K562 (cell line): ENCODE measurements at regions not wholly inside any gene's neighbourhood (a gene's known extent, or its start where the extent isn't known, plus 50 kb on each side); places are given as distances from the start of the nearest gene placed in this dataset.

Source experiments
- ATAC-seq: fragments of 200-7000 bp; cut with Tn5 transposase; 3 replicates; pipeline ENCODE4 v1.9.1; 2020; ENCODE audit warnings: moderate library complexity
- BruUV-seq: library from RNA; stranded (reverse); fragments of 400-500 nt; replicated peaks from 2 replicates; lab custom pipeline; 2021; lab: Mats Ljungman, UMichigan
- CTCF ChIA-PET: fragments of 300-600 bp; formaldehyde crosslinking; extraction: SDS; loops from one replicate; lab custom pipeline; 2021; ENCODE audit warnings: low intra/inter-chr PET ratio; lab: Yijun Ruan, JAX
- POLR2A ChIA-PET: fragments of 300-600, 350-650 bp; sonication (Branson Sonifier 250); formaldehyde crosslinking; extraction: SDS; loops from one replicate; lab custom pipeline; 2021; ENCODE audit warnings: antibody characterized with exemption, inconsistent platforms; lab: Yijun Ruan, JAX
- DNase-seq, 4 experiments: peaks; one replicate each; pipeline versions ENCODE4 v3.0.0 to v3.0.0-alpha.2; 2011 to 2018; ENCODE audit warnings: low spot score in 3 of 4, mixed read lengths in 3 of 4; ENCODE audit errors: extremely low read depth in 1 of 4
- FAIRE-seq: peaks from 2 replicates; lab custom pipeline; 2011; peaks lifted over from hg19 to GRCh38; lab: Jason Lieb, UNC
- H2AFZ ChIP-seq: 2 replicates; pipeline ENCODE4 v1.6.0; 2011; ENCODE audit warnings: low read depth, low read length, control low read depth, inconsistent platforms
- H3K27ac ChIP-seq: fragments of 200-600 bp; 3 replicates; pipeline ENCODE4 v1.8.0; 2011; ENCODE audit warnings: low read depth, mild to moderate bottlenecking, control low read depth, inconsistent platforms, low read length, moderate library complexity, mixed read lengths; ENCODE audit errors: extremely low read depth
- H3K27me3 ChIP-seq, 2 experiments: fragments of 300-600 bp in 1 of 2; 2 replicates in 1 of 2; 3 replicates in 1 of 2; pipeline versions ENCODE4 v1.6.0 to v1.8.0; 2011; ENCODE audit warnings: inconsistent platforms in 2 of 2, low read length in 2 of 2, mild to moderate bottlenecking in 1 of 2, mixed read lengths in 1 of 2, moderate library complexity in 1 of 2; ENCODE audit not compliant: control insufficient read depth in 2 of 2, insufficient read depth in 2 of 2
- H3K36me3 ChIP-seq: fragments of 300-600 bp; 3 replicates; pipeline ENCODE4 v1.8.0; 2011; ENCODE audit warnings: mild to moderate bottlenecking, low read length, inconsistent platforms; ENCODE audit not compliant: control insufficient read depth, insufficient read depth
- H3K4me1 ChIP-seq, 2 experiments: fragments of 200-600 bp in 1 of 2; replicated peaks in 1 of 2; 2 replicates in 1 of 2; 3 replicates in 1 of 2; pipeline versions ENCODE4 v1.5.1 to v1.8.0; 2011; ENCODE audit warnings: inconsistent platforms in 2 of 2, low read length in 2 of 2, mild to moderate bottlenecking in 1 of 2, mixed read lengths in 1 of 2, moderate library complexity in 1 of 2; ENCODE audit not compliant: control insufficient read depth in 2 of 2, insufficient read depth in 2 of 2
- H3K4me2 ChIP-seq: 2 replicates; pipeline ENCODE4 v1.6.1; 2011; ENCODE audit warnings: low read length, control low read depth, inconsistent platforms, mixed read lengths; ENCODE audit not compliant: insufficient read depth
- H3K4me3 ChIP-seq: fragments of 200-600 bp; sonication (generic), shearing (Covaris generic); 2 replicates; pipeline ENCODE4 v1.5.1; 2016; ENCODE audit warnings: control low read depth, inconsistent platforms
- H3K79me2 ChIP-seq: fragments of 200-600 bp; 3 replicates; pipeline ENCODE4 v1.8.0; 2011; ENCODE audit warnings: low read length, inconsistent platforms; ENCODE audit not compliant: control insufficient read depth, insufficient read depth
- H3K9ac ChIP-seq, 2 experiments: 2 replicates each; pipeline versions ENCODE4 v1.6.0 to v1.6.1; 2011; ENCODE audit warnings: low read depth in 2 of 2, low read length in 2 of 2, control low read depth in 1 of 2, inconsistent platforms in 1 of 2, mild to moderate bottlenecking in 1 of 2, mixed read lengths in 1 of 2; ENCODE audit not compliant: insufficient read depth in 1 of 2
- H3K9me1 ChIP-seq: one replicate; pipeline ENCODE4 v1.6.0; 2011; ENCODE audit warnings: inconsistent platforms, mild to moderate bottlenecking, low read length, moderate library complexity; ENCODE audit not compliant: control insufficient read depth, insufficient read depth
- H3K9me3 ChIP-seq: replicated peaks from 2 replicates; pipeline ENCODE4 v1.5.1; 2011; ENCODE audit warnings: low read depth, low read length, inconsistent platforms; ENCODE audit not compliant: control insufficient read depth, insufficient read depth
- H4K20me1 ChIP-seq: replicated peaks from 2 replicates; pipeline ENCODE4 v1.6.1; 2011; ENCODE audit warnings: low read length, inconsistent platforms, mixed read lengths; ENCODE audit not compliant: control insufficient read depth, insufficient read depth
- BCL6 ChIP-seq: fragments of 250-450 bp; sonication (Bioruptor Pico); IDR thresholded peaks from 2 replicates; pipeline ENCODE4 v1.4.0; 2020
- BRD4 ChIP-seq: fragments of 200-600 bp; sonication (generic); IDR thresholded peaks from 2 replicates; pipeline ENCODE4 v1.6.1; 2017; ENCODE audit warnings: inconsistent platforms
- BRF1 ChIP-seq: IDR thresholded peaks from 3 replicates; pipeline ENCODE4 v1.6.1; 2011; ENCODE audit warnings: borderline replicate concordance, mild to moderate bottlenecking; ENCODE audit not compliant: insufficient read length; ENCODE audit errors: extremely low read depth
- EP300 ChIP-seq: IDR thresholded peaks from 2 replicates; pipeline ENCODE4 v1.6.1; 2012; ENCODE audit warnings: low read length, improper control_type of control experiment
- HDAC1 ChIP-seq, 2 experiments: fragments of 450-650 bp; IDR thresholded peaks; 2 replicates each; pipeline ENCODE4 v1.6.1; 2016 to 2017; ENCODE audit warnings: inconsistent platforms in 1 of 2, mild to moderate bottlenecking in 1 of 2, moderate library complexity in 1 of 2
- PKNOX1 ChIP-seq: fragments of 450-650 bp; IDR thresholded peaks from 2 replicates; pipeline ENCODE4 v1.6.1; 2016
- SIN3B ChIP-seq: fragments of 450-650 bp; IDR thresholded peaks from 2 replicates; pipeline ENCODE4 v1.6.1; 2017; ENCODE audit warnings: low read depth, mild to moderate bottlenecking, moderate library complexity
- TEAD2 ChIP-seq: fragments of 450-650 bp; IDR thresholded peaks from 2 replicates; pipeline ENCODE4 v1.6.1; 2016; ENCODE audit warnings: missing genetic modification characterization, control low read depth, missing compliant biosample characterization
- ZFX ChIP-seq: sonication (generic); formaldehyde crosslinking; IDR thresholded peaks from 2 replicates; pipeline ENCODE4 v1.8.0; 2022; ENCODE audit warnings: mild to moderate bottlenecking, missing genetic modification reagents, moderate library complexity
- ZNF444 ChIP-seq: fragments of 250-450 bp; sonication (Bioruptor Pico); IDR thresholded peaks from 2 replicates; pipeline ENCODE4 v1.4.0; 2020; ENCODE audit warnings: mild to moderate bottlenecking, moderate library complexity
- ZNF699 ChIP-seq: fragments of 250-450 bp; sonication (Bioruptor Pico); IDR thresholded peaks from 2 replicates; pipeline ENCODE4 v1.8.0; 2021; ENCODE audit warnings: mild to moderate bottlenecking, moderate library complexity; ENCODE audit not compliant: insufficient replicate concordance
- ZSCAN32 ChIP-seq: fragments of 450-650 bp; formaldehyde crosslinking; IDR thresholded peaks from 2 replicates; pipeline ENCODE4 v1.4.0; 2020; ENCODE audit warnings: mild to moderate bottlenecking, moderate library complexity
- WGBS: fragments of 100-300 bp; shearing (Covaris generic); methylation state at CpG from one replicate; pipeline ENCODE4 v1.1.6; 2016; ENCODE audit warnings: low coverage, mixed read lengths; ENCODE audit not compliant: insufficient coverage; ENCODE audit errors: missing lambda C conversion rate; 5-methylcytosine and 5-hydroxymethylcytosine counted together
- in situ Hi-C: fragments of 300-500 bp; cut with MboI; formaldehyde crosslinking; loops from 4 replicates; pipeline ENCODE4 v1.15.0; 2018; ENCODE audit warnings: inconsistent platforms, mixed read lengths
- intact Hi-C: fragments of 100-400 bp; cut with micrococcal nuclease; formaldehyde crosslinking; loops from 2 replicates; pipeline ENCODE4 v1.14.2; 2022

GRCh38 chr18:28398471-28398870 lies 221.5 kb upstream of the CDH2 start:
- in situ Hi-C loops = no loop called here
- CTCF ChIA-PET = interaction anchor here (0.6 kb wide), 1 partner anchor 29 kb away, joined by 3 read pairs; no protein-coding TSS in a partner anchor
- no peak for FAIRE-seq

More at GRCh38 chr18:28398471-28398870, 221.5 kb upstream of the CDH2 start:
- Histone ChIP-seq H3K9me3 (no peaks in the 10 kb centered on the region), H3K9ac (no peak overlapping the region), H2AFZ (no peak overlapping the region), H3K79me2 (no peaks in the 10 kb centered on the region), H3K4me3 (no peak overlapping the region), H4K20me1 (no peaks in the 10 kb centered on the region), H3K4me1 (no peaks in the 10 kb centered on the region), H3K27ac (no peak overlapping the region), H3K4me2 (no peak overlapping the region)
- ATAC-seq = no peak
- POLR2A ChIA-PET = no interaction called here
- WGBS = 0% methylated on average over 1 of the region's 1 CpG
- no TSS peak for BruUV-seq
- intact Hi-C loops = no loop called here
- DNase-seq = no peak
- TF ChIP-seq ZNF444 (CRISPR knock-in tag) (no peak), ZFX (no peak), BRD4 (no peak), HDAC1 (IDR thresholded peaks at IDR 0.05) (no peak), BCL6 (no peak), TEAD2 (tag) (no peak), ZNF699 (CRISPR knock-in tag) (no peak), PKNOX1 (no peak), BRF1 (no peak), EP300 (no peak), SIN3B (no peak), ZSCAN32 (CRISPR knock-in tag) (no peak)
- TF ChIP-seq, all 486 proteins: peak for 0
- H3K27me3 ChIP-seq = no peaks in the 10 kb centered on the region
- no peaks in the 10 kb centered on the region for H3K9me1 ChIP-seq
- H3K36me3 ChIP-seq = no peaks in the 10 kb centered on the region
